GM10266 (cell line): ENCODE measurements at regions not wholly inside any gene's neighbourhood (a gene's known extent, or its start where the extent isn't known, plus 50 kb on each side); places are given as distances from the start of the nearest gene placed in this dataset.
A peak's percentile ranks its signal among the peaks of the same experiment; 100 is the strongest.

Source experiments
- DNase-seq: peaks from one replicate; pipeline ENCODE4 v3.0.0; 2012; ENCODE audit errors: extremely low spot score
- CTCF ChIP-seq: IDR thresholded peaks from 2 replicates; pipeline ENCODE4 v1.5.1; 2012; ENCODE audit warnings: mild to moderate bottlenecking, low read depth; ENCODE audit not compliant: control insufficient read depth, insufficient read depth; ENCODE audit errors: missing control alignments

- no peak for DNase-seq
- no peak for TF ChIP-seq CTCF
Measured at GRCh38 chr18:2444201-2444875, 127.0 kb downstream of the METTL4 start.

GRCh38 chr18:2448565-2449151 lies 122.6 kb downstream of the METTL4 start:
- no peak for TF ChIP-seq CTCF
- no peak for DNase-seq

- TF ChIP-seq CTCF = no peak
- no peak for DNase-seq
Measured at GRCh38 chr18:2451556-2451955, 119.7 kb downstream of the METTL4 start.

GRCh38 chr18:2459886-2460285 lies 111.4 kb downstream of the METTL4 start:
- DNase-seq = no peak
- TF ChIP-seq CTCF = no peak

- no peak for TF ChIP-seq CTCF
- DNase-seq = no peak
Measured at GRCh38 chr18:2466978-2467377, 104.3 kb downstream of the METTL4 start.

- DNase-seq = no peak
- TF ChIP-seq CTCF = no peak
Measured at GRCh38 chr18:2468051-2468450, 103.3 kb downstream of the METTL4 start.

GRCh38 chr18:2471523-2471922 lies 99.8 kb downstream of the METTL4 start:
- peak; percentile 15 for TF ChIP-seq CTCF
- no peak for DNase-seq
